ENCODE measurements at regions not wholly inside any gene's neighbourhood (a gene's known extent, or its start where the extent isn't known, plus 50 kb on each side); places are given as distances from the start of the nearest gene placed in this dataset.
"Not testable (repeated sequence)": the region's sequence is repeated elsewhere in the genome, so short reads cannot be mapped to it uniquely, and the experiment has no call there.

GRCh38 chr5:57993866-57994265 lies 466.0 kb downstream of the PLK2 start:
- DNase-seq = no peak

GRCh38 chr5:57989378-57989777 lies 470.5 kb downstream of the PLK2 start:
- DNase-seq = no peak

- no peak for DNase-seq
Measured at GRCh38 chr5:57988813-57989212, 471.1 kb downstream of the PLK2 start.

- no peak for DNase-seq
Measured at GRCh38 chr5:57987552-57987951, 472.3 kb downstream of the PLK2 start.

GRCh38 chr5:57986761-57987341 lies 473.0 kb downstream of the PLK2 start:
- DNase-seq = no peak

- no peak for DNase-seq
Measured at GRCh38 chr5:57983426-57983825, 476.5 kb downstream of the PLK2 start.

GRCh38 chr5:57979671-57980070 lies 480.2 kb downstream of the PLK2 start:
- DNase-seq = no peak

GRCh38 chr5:57976506-57976905 lies 483.4 kb downstream of the PLK2 start:
- DNase-seq = no peak

- not testable (repeated sequence) for DNase-seq
Measured at GRCh38 chr5:57972099-57972498, 487.8 kb downstream of the PLK2 start.

- no peak for DNase-seq
Measured at GRCh38 chr5:57960569-57960968, 478.0 kb upstream of the ACTBL2 start.

- DNase-seq = no peak
Measured at GRCh38 chr5:57956636-57957035, 474.0 kb upstream of the ACTBL2 start.

GRCh38 chr5:57955511-57955910 lies 472.9 kb upstream of the ACTBL2 start:
- no peak for DNase-seq

GRCh38 chr5:57953792-57954191 lies 471.2 kb upstream of the ACTBL2 start:
- DNase-seq = no peak

- DNase-seq = no peak
Measured at GRCh38 chr5:57950616-57951228, 468.1 kb upstream of the ACTBL2 start.

GRCh38 chr5:57948091-57948490 lies 465.5 kb upstream of the ACTBL2 start:
- no peak for DNase-seq

- DNase-seq = no peak
Measured at GRCh38 chr5:57947181-57947580, 464.6 kb upstream of the ACTBL2 start.

- DNase-seq = no peak
Measured at GRCh38 chr5:57940879-57941278, 458.3 kb upstream of the ACTBL2 start.

GRCh38 chr5:57940236-57940635 lies 457.6 kb upstream of the ACTBL2 start:
- no peak for DNase-seq

GRCh38 chr5:57939771-57940170 lies 457.2 kb upstream of the ACTBL2 start:
- no peak for DNase-seq

- no peak for DNase-seq
Measured at GRCh38 chr5:57939335-57939734, 456.7 kb upstream of the ACTBL2 start.

- DNase-seq = no peak
Measured at GRCh38 chr5:57938174-57938557, 455.6 kb upstream of the ACTBL2 start.

GRCh38 chr5:57937501-57938173 lies 455.0 kb upstream of the ACTBL2 start:
- DNase-seq = no peak

GRCh38 chr5:57937025-57937424 lies 454.4 kb upstream of the ACTBL2 start:
- no peak for DNase-seq

- no peak for DNase-seq
Measured at GRCh38 chr5:57932761-57933160, 450.1 kb upstream of the ACTBL2 start.

- no peak for DNase-seq
Measured at GRCh38 chr5:57931807-57932206, 449.2 kb upstream of the ACTBL2 start.

Data from DMS79 treated with DMSO at 0.1 percent for 48 hours (cell line).